Activated CD8-positive, alpha-beta T cell treated with anti-CD3 and anti-CD28 coated beads for 36 hours (primary cell): ENCODE measurements at regions not wholly inside any gene's neighbourhood (a gene's known extent, or its start where the extent isn't known, plus 50 kb on each side); places are given as distances from the start of the nearest gene placed in this dataset.

ENCODE experiments used
- ATAC-seq: fragments of 200-7000 bp; cut with Tn5 transposase; one replicate; pipeline ENCODE4 v1.10.0; 2021; ENCODE audit warnings: mild to moderate bottlenecking, moderate library complexity
- CTCF ChIA-PET: fragments of 350-600 bp; sonication (Branson Sonifier 250); formaldehyde crosslinking; loops from one replicate; lab custom pipeline; 2021; ENCODE audit warnings: antibody characterized with exemption; lab: Charles Lee
- POLR2A ChIA-PET: fragments of 350-600 bp; sonication (Branson Sonifier 250); formaldehyde crosslinking; loops from one replicate; lab custom pipeline; 2021; ENCODE audit warnings: antibody characterized with exemption; lab: Charles Lee
- DNase-seq: peaks from one replicate; pipeline ENCODE4 v3.0.0-alpha.2; 2020
- H3K27ac Mint-ChIP-seq: one replicate; pipeline ENCODE4 v1.8.0; 2021; ENCODE audit warnings: mild to moderate bottlenecking, mixed read lengths
- H3K27me3 Mint-ChIP-seq: one replicate; pipeline ENCODE4 v1.8.0; 2021; ENCODE audit warnings: mixed read lengths
- H3K36me3 Mint-ChIP-seq: one replicate; pipeline ENCODE4 v1.8.0; 2021; ENCODE audit warnings: low read depth, mixed read lengths
- H3K4me1 Mint-ChIP-seq: one replicate; pipeline ENCODE4 v1.8.0; 2021; ENCODE audit warnings: low read depth, mixed read lengths
- H3K4me3 Mint-ChIP-seq: one replicate; pipeline ENCODE4 v1.8.0; 2021; ENCODE audit warnings: mild to moderate bottlenecking, moderate library complexity, mixed read lengths
- H3K9me3 Mint-ChIP-seq: one replicate; pipeline ENCODE4 v1.8.0; 2021; ENCODE audit warnings: mixed read lengths
- intact Hi-C: fragments of 100-400 bp; cut with micrococcal nuclease; formaldehyde crosslinking; loops from one replicate; pipeline ENCODE4 v1.10.0; 2022
- TF ChIP-seq, protein P1 (sequence below): fragments of 200-600 bp; IDR thresholded peaks from one replicate; pipeline ENCODE4 v1.8.0; 2022; ENCODE audit warnings: antibody characterized with exemption, mild to moderate bottlenecking

DNA sequence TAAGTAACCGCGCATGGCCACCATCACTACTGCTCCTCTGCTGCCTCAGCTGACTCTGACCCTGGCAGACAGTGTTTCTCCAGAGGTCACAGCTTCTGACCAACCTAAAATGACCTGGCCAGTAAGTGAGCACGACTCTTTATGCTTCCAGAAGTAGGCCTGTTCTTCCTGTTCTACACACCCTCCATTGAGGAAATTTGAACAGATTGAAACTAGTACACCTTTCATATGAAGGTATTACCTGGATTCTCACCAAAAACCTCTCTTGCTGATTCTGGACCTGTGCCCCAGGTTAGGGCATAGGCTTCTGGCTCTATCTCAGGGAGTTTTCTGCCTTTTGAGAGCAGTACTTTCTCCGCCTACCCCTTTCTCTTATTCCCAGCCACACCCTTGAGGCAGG lies 178.4 kb upstream of the FRMD6 start:
- POLR2A ChIA-PET: interaction anchor here (0.5 kb wide), 1 partner anchor 18 kb away, joined by 3 read pairs; no protein-coding TSS in a partner anchor
- TF ChIP-seq, protein P1, sequence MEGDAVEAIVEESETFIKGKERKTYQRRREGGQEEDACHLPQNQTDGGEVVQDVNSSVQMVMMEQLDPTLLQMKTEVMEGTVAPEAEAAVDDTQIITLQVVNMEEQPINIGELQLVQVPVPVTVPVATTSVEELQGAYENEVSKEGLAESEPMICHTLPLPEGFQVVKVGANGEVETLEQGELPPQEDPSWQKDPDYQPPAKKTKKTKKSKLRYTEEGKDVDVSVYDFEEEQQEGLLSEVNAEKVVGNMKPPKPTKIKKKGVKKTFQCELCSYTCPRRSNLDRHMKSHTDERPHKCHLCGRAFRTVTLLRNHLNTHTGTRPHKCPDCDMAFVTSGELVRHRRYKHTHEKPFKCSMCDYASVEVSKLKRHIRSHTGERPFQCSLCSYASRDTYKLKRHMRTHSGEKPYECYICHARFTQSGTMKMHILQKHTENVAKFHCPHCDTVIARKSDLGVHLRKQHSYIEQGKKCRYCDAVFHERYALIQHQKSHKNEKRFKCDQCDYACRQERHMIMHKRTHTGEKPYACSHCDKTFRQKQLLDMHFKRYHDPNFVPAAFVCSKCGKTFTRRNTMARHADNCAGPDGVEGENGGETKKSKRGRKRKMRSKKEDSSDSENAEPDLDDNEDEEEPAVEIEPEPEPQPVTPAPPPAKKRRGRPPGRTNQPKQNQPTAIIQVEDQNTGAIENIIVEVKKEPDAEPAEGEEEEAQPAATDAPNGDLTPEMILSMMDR: no peak
- CTCF ChIA-PET: interaction anchor here (1.6 kb wide), 1 partner anchor 38 kb away, joined by 3 read pairs; no protein-coding TSS in a partner anchor
- Mint-ChIP-seq H3K27me3 (peaks cover 6% of the 10 kb centered on the region), H3K9me3 (no peaks in the 10 kb centered on the region), H3K4me3 (no peak overlapping the region), H3K27ac (no peak overlapping the region), H3K4me1 (peaks cover 2% of the 10 kb centered on the region), H3K36me3 (no peaks in the 10 kb centered on the region)
- DNase-seq (no peak), ATAC-seq (no peak)
- intact Hi-C loops: no loop called here

DNA sequence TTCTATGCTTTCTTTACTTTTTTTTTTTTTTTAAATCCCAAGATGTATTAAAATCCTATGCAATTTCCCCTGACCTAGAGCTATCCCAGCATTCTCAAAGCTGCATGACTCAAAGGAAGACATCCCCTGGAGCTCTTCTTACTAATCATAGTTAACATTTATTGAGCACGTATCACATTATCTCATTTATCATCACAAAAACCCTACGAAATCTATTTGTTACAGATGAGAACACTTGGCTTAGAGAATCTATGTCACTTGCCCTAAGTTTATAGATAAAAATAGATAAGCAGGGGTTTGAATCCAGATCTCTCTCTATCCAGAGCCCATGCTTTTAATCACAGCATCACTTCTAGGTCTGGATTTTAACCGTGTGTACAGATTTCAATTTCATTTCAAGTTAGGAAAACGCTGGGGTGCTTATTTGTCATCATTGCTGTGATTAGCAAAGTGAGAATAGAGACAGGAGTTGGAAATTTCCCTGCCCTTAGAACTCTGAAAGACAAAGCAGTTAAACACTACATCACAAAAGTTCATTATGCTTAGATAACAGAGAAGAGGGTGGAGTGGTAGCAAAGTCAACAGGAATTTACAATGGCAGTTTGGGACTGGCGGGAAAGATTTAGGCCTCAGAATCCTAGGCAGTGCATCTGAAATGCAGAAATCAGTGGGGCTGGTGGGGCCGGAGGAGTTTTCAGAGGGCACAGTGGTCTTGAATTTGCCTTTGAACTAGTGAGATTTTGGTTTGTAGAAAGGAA lies 177.7 kb upstream of the FRMD6 start:
- Mint-ChIP-seq H3K27ac (no peak overlapping the region), H3K36me3 (no peaks in the 10 kb centered on the region), H3K27me3 (peaks cover 6% of the 10 kb centered on the region), H3K9me3 (no peaks in the 10 kb centered on the region), H3K4me3 (no peak overlapping the region), H3K4me1 (peaks cover 2% of the 10 kb centered on the region)
- intact Hi-C loops: no loop called here
- ChIA-PET CTCF (no interaction called here), POLR2A (no interaction called here)
- TF ChIP-seq, protein P1: no peak
- no peak for ATAC-seq
- DNase-seq: no peak

DNA sequence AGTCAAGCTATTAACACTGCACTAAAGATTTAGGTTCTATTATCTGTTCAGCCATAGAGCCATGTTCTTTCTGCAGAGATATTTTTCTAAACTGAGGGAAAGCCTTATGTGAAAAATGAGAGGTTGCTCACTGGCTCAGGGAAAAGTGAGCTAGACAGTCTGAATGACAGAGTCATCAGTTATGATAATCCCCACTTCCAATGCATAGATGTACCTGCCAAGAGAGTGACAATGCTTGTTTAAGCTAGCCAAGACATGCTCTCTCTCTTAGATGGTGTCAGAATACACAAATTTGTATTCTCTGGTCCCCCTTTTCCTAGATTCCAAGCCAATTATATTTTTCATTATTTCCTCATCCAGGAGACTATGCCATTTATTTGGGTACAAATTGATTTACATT lies 176.9 kb upstream of the FRMD6 start:
- CTCF ChIA-PET: no interaction called here

DNA sequence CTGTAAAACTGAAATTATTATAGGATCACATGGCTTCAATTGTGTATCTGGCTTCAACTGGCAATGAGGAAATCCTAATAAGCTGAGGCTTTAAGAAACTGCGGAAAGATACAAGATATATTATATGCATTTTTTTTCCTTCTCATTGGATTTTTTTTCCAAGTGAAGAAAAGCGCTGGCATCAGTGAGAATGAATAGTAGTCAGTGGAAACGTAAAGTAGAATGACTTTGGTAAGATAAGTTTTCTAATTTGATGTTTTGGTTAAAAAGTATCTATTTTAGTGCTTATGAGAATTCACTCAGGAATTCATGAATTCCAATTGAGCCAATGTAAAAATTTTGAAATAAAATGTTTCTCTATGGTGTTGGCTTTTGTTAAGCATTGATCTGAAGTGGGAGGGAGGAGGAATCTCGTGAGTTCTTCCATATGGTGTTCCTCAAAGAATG lies 173.5 kb upstream of the FRMD6 start:
- no peaks in the 10 kb centered on the region for H3K9me3 Mint-ChIP-seq
- intact Hi-C loops: no loop called here
- TF ChIP-seq, protein P1: no peak
- no peak overlapping the region for H3K27ac Mint-ChIP-seq
- H3K4me3 Mint-ChIP-seq: no peak overlapping the region
- peaks cover 4% of the 10 kb centered on the region for H3K27me3 Mint-ChIP-seq
- H3K4me1 Mint-ChIP-seq: peaks cover 2% of the 10 kb centered on the region
- ChIA-PET POLR2A (no interaction called here), CTCF (no interaction called here)
- H3K36me3 Mint-ChIP-seq: no peaks in the 10 kb centered on the region
- ATAC-seq (no peak), DNase-seq (no peak)

More for the DNA sequence above, 176.9 kb upstream of the FRMD6 start:
- intact Hi-C loops: no loop called here
- ATAC-seq (no peak), DNase-seq (no peak)
- peaks cover 2% of the 10 kb centered on the region for H3K4me1 Mint-ChIP-seq
- H3K27me3 Mint-ChIP-seq: peaks cover 6% of the 10 kb centered on the region
- H3K36me3 Mint-ChIP-seq: no peaks in the 10 kb centered on the region
- POLR2A ChIA-PET: interaction anchor here (0.8 kb wide), 1 partner anchor 8 kb away, joined by 4 read pairs; no protein-coding TSS in a partner anchor
- no peaks in the 10 kb centered on the region for H3K9me3 Mint-ChIP-seq
- H3K27ac Mint-ChIP-seq: no peak overlapping the region
- no peak overlapping the region for H3K4me3 Mint-ChIP-seq
- TF ChIP-seq, protein P1: no peak

DNA sequence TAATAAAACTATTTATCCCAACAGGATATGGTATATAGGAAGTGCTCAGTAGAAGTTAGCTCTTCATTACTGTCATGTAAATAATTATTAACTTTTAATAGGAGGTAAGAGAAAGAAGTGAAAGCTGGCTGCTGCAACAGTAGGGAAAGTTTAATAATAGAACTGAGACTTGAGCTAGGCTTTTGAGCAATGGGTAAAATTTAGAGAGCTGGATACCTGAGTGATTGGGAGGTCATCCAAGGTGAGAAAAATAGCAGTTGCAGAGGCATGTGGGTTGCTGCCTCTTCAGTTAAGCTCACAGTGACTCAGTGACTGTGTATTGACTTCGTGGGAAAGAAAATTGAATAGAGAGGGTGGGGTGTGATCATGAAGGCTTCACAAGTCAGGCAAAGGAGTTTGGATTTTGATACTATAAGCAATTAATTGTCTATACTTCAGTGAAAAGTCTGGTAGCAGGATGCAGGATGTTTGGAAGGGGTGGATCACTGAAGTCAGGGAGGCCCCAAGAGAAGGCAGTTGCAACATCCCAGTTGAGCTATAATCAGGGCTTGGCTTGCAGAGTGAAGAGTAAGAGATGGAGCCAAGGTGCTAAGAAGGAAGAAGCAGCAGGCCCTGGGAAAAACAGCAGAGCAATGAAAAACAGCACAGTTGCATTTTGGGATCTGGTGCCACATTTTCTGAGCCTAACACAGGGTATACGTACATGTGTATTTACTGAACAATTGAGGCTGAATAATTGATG lies 172.0 kb upstream of the FRMD6 start:
- TF ChIP-seq, protein P1: no peak
- DNase-seq (no peak), ATAC-seq (no peak)
- Mint-ChIP-seq H3K27me3 (peaks cover 3% of the 10 kb centered on the region), H3K36me3 (no peaks in the 10 kb centered on the region), H3K27ac (no peak overlapping the region), H3K4me1 (no peaks in the 10 kb centered on the region), H3K9me3 (no peaks in the 10 kb centered on the region), H3K4me3 (no peak overlapping the region)
- ChIA-PET POLR2A (no interaction called here), CTCF (interaction anchor here (1.4 kb wide), 1 partner anchor 55 kb away, joined by 4 read pairs; no protein-coding TSS in a partner anchor)
- intact Hi-C loops: no loop called here
